ENCODE measurements at regions not wholly inside any gene's neighbourhood (a gene's known extent, or its start where the extent isn't known, plus 50 kb on each side); places are given as distances from the start of the nearest gene placed in this dataset.
A peak's percentile ranks its signal among the peaks of the same experiment; 100 is the strongest.

GRCh38 chr4:134546279-134546678 is 344.7 kb upstream of the PABPC4L start:
- intact Hi-C loops (cut with DNase I; ENCODE audit: low total_unique reads) = no loop called here
- DNase-seq = no peak
- no peak for ATAC-seq

GRCh38 chr4:134544303-134544770 is 342.7 kb upstream of the PABPC4L start:
- in situ Hi-C loops (cut with MboI; ENCODE audit: low sequenced_read_pairs in 4 of 4) (no loop called here), intact Hi-C loops (cut with DNase I; ENCODE audit: low total_unique reads) (no loop called here)
- Histone ChIP-seq H3K27me3 (no peaks in the 10 kb centered on the region), H3K36me3 (no peaks in the 10 kb centered on the region), H3K4me1 (peaks cover 7 to 8% of the 10 kb centered on the region in 2 donors), H3K9me3 (no peaks in the 10 kb centered on the region), H3K4me3 (no peak overlapping the region), H3K27ac (no peak overlapping the region)
- no peak for TF ChIP-seq POLR2A (IDR thresholded peaks at IDR 0.05)
- no peak for TF ChIP-seq CTCF (IDR thresholded peaks at IDR 0.05 in 4 of 5, conservative IDR thresholded peaks at IDR 0.05 in 1 of 5)
- DNase-seq = peak in 1 of 2 donors; percentile 51
- peak; percentile 68 to 86 for ATAC-seq

More at GRCh38 chr4:134546279-134546678, 344.7 kb upstream of the PABPC4L start:
- TF ChIP-seq CTCF (IDR thresholded peaks at IDR 0.05 in 4 of 5, conservative IDR thresholded peaks at IDR 0.05 in 1 of 5) (no peak), POLR2A (IDR thresholded peaks at IDR 0.05) (no peak)
- Histone ChIP-seq H3K27me3 (no peaks in the 10 kb centered on the region), H3K36me3 (no peaks in the 10 kb centered on the region), H3K9me3 (no peaks in the 10 kb centered on the region), H3K27ac (no peak overlapping the region), H3K4me3 (no peak overlapping the region), H3K4me1 (peaks cover 7 to 8% of the 10 kb centered on the region in 2 donors)
- in situ Hi-C loops (cut with MboI; ENCODE audit: low sequenced_read_pairs in 4 of 4) = no loop called here

GRCh38 chr4:134540588-134540987 is 339.0 kb upstream of the PABPC4L start:
- H3K27ac ChIP-seq = no peak overlapping the region
- H3K4me1 ChIP-seq = peaks cover 7 to 8% of the 10 kb centered on the region in 2 donors
- no peaks in the 10 kb centered on the region for H3K27me3 ChIP-seq
- intact Hi-C loops (cut with DNase I; ENCODE audit: low total_unique reads) = no loop called here
- no peaks in the 10 kb centered on the region for H3K36me3 ChIP-seq
- no peak for DNase-seq
- H3K4me3 ChIP-seq = no peak overlapping the region
- ATAC-seq = no peak
- in situ Hi-C loops (cut with MboI; ENCODE audit: low sequenced_read_pairs in 4 of 4) = no loop called here
- TF ChIP-seq CTCF (IDR thresholded peaks at IDR 0.05 in 4 of 5, conservative IDR thresholded peaks at IDR 0.05 in 1 of 5) = no peak
- no peaks in the 10 kb centered on the region for H3K9me3 ChIP-seq

- in situ Hi-C loops (cut with MboI; ENCODE audit: low sequenced_read_pairs in 4 of 4) = no loop called here
- intact Hi-C loops (cut with DNase I; ENCODE audit: low total_unique reads) = no loop called here
- Histone ChIP-seq H3K27me3 (no peaks in the 10 kb centered on the region), H3K4me1 (peaks cover 7 to 8% of the 10 kb centered on the region in 2 donors), H3K9me3 (no peaks in the 10 kb centered on the region), H3K36me3 (no peaks in the 10 kb centered on the region), H3K4me3 (no peak overlapping the region), H3K27ac (no peak overlapping the region)
- no peak for ATAC-seq
- DNase-seq = no peak
- TF ChIP-seq POLR2A (IDR thresholded peaks at IDR 0.05) (no peak), CTCF (IDR thresholded peaks at IDR 0.05 in 4 of 5, conservative IDR thresholded peaks at IDR 0.05 in 1 of 5) (no peak)
Measured at GRCh38 chr4:134539729-134540231, 338.2 kb upstream of the PABPC4L start.

- H3K4me3 ChIP-seq = no peak overlapping the region
- intact Hi-C loops (cut with DNase I; ENCODE audit: low total_unique reads) = no loop called here
- no peaks in the 10 kb centered on the region for H3K9me3 ChIP-seq
- in situ Hi-C loops (cut with MboI; ENCODE audit: low sequenced_read_pairs in 4 of 4) = no loop called here
- DNase-seq (no peak), ATAC-seq (no peak)
- no peaks in the 10 kb centered on the region for H3K27me3 ChIP-seq
- H3K36me3 ChIP-seq = no peaks in the 10 kb centered on the region
- no peak overlapping the region for H3K27ac ChIP-seq
- TF ChIP-seq CTCF (IDR thresholded peaks at IDR 0.05 in 4 of 5, conservative IDR thresholded peaks at IDR 0.05 in 1 of 5) (no peak), POLR2A (IDR thresholded peaks at IDR 0.05) (no peak)
- no peaks in the 10 kb centered on the region for H3K4me1 ChIP-seq
Measured at GRCh38 chr4:134537701-134538100, 336.1 kb upstream of the PABPC4L start.

Data from gastrocnemius medialis (tissue), 4 donors.